Neuronal stem cell (in vitro differentiated cells): ENCODE measurements at regions not wholly inside any gene's neighbourhood (a gene's known extent, or its start where the extent isn't known, plus 50 kb on each side); places are given as distances from the start of the nearest gene placed in this dataset.

ENCODE experiments used
- DNase-seq: peaks from one replicate; pipeline ENCODE4 v3.0.0-alpha.2; 2013; ENCODE audit warnings: low spot score
- H2AFZ ChIP-seq: one replicate; pipeline ENCODE4 v1.6.1; 2013; ENCODE audit warnings: mild to moderate bottlenecking, low read length, inconsistent platforms
- H2AK5ac ChIP-seq: 2 replicates; pipeline ENCODE4 v1.6.1; 2013; ENCODE audit warnings: low read depth, mild to moderate bottlenecking, inconsistent platforms, low read length, moderate library complexity, mixed read lengths
- H2BK120ac ChIP-seq: 2 replicates; pipeline ENCODE4 v1.6.1; 2013; ENCODE audit warnings: low read depth, mild to moderate bottlenecking, inconsistent platforms, low read length, moderate library complexity, mixed read lengths
- H2BK12ac ChIP-seq: one replicate; pipeline ENCODE4 v1.6.1; 2013; ENCODE audit warnings: low read length, inconsistent platforms
- H2BK15ac ChIP-seq: 2 replicates; pipeline ENCODE4 v1.6.1; 2013; ENCODE audit warnings: mild to moderate bottlenecking, low read length, inconsistent platforms, mixed read lengths
- H2BK5ac ChIP-seq: one replicate; pipeline ENCODE4 v1.6.1; 2013; ENCODE audit warnings: inconsistent platforms, mild to moderate bottlenecking, low read length, moderate library complexity
- H3K14ac ChIP-seq: one replicate; pipeline ENCODE4 v1.6.1; 2013; ENCODE audit warnings: low read length, inconsistent platforms
- H3K18ac ChIP-seq: 2 replicates; pipeline ENCODE4 v1.6.1; 2013; ENCODE audit warnings: low read length, inconsistent platforms
- H3K23ac ChIP-seq: 2 replicates; pipeline ENCODE4 v1.6.1; 2013; ENCODE audit warnings: low read depth, mild to moderate bottlenecking, mixed read lengths, low read length, inconsistent platforms; ENCODE audit not compliant: poor library complexity
- H3K27ac ChIP-seq: replicated peaks from 3 replicates; pipeline ENCODE4 v1.5.1; 2013; ENCODE audit warnings: low read length, inconsistent platforms
- H3K27me3 ChIP-seq, 3 experiments: 2 replicates each; pipeline ENCODE4 v1.6.1; 2013; ENCODE audit warnings: low read length in 3 of 3, mild to moderate bottlenecking in 2 of 3, inconsistent platforms in 1 of 3, low read depth in 1 of 3, mixed read lengths in 1 of 3, moderate library complexity in 1 of 3; ENCODE audit not compliant: control insufficient read depth in 3 of 3, insufficient read depth in 3 of 3
- H3K36me3 ChIP-seq, 2 donors: replicated peaks in 1 of 2; 2 replicates each; pipeline ENCODE4 v1.6.1; 2013; ENCODE audit warnings: low read length in 2 of 2; ENCODE audit not compliant: control insufficient read depth in 2 of 2, insufficient read depth in 2 of 2
- H3K4ac ChIP-seq: 2 replicates; pipeline ENCODE4 v1.6.1; 2013; ENCODE audit warnings: inconsistent platforms, mild to moderate bottlenecking, low read length, moderate library complexity
- H3K4me1 ChIP-seq, 2 donors: 1 replicate in 1 of 2; 2 replicates in 1 of 2; pipeline ENCODE4 v1.6.1; 2013; ENCODE audit warnings: low read length in 2 of 2, low read depth in 1 of 2; ENCODE audit not compliant: control insufficient read depth in 2 of 2, insufficient read depth in 1 of 2
- H3K4me2 ChIP-seq: one replicate; pipeline ENCODE4 v1.6.1; 2013; ENCODE audit warnings: mild to moderate bottlenecking, low read length, inconsistent platforms; ENCODE audit not compliant: insufficient read depth, poor library complexity, severe bottlenecking
- H3K4me3 ChIP-seq, 2 donors: 2 replicates each; pipeline ENCODE4 v1.5.1; 2013; ENCODE audit warnings: low read length in 2 of 2, mild to moderate bottlenecking in 2 of 2, inconsistent platforms in 1 of 2, moderate library complexity in 1 of 2
- H3K79me1 ChIP-seq: one replicate; pipeline ENCODE4 v1.6.1; 2013; ENCODE audit warnings: low read depth, mild to moderate bottlenecking, inconsistent platforms, low read length, moderate library complexity
- H3K9ac ChIP-seq: one replicate; pipeline ENCODE4 v1.6.1; 2013; ENCODE audit warnings: mild to moderate bottlenecking, low read depth, low read length, inconsistent platforms; ENCODE audit not compliant: poor library complexity
- H3K9me3 ChIP-seq, 2 donors: replicated peaks in 1 of 2; 2 replicates each; pipeline versions ENCODE3 to v1.6.1; 2013; ENCODE audit warnings: low read length in 2 of 2, mild to moderate bottlenecking in 2 of 2, inconsistent platforms in 1 of 2, low read depth in 1 of 2, mixed read lengths in 1 of 2, moderate library complexity in 1 of 2; ENCODE audit not compliant: control insufficient read depth in 2 of 2, insufficient read depth in 1 of 2
- H4K8ac ChIP-seq: one replicate; pipeline ENCODE4 v1.6.1; 2013; ENCODE audit warnings: low read depth, mild to moderate bottlenecking, inconsistent platforms, low read length, moderate library complexity
- H4K91ac ChIP-seq: one replicate; pipeline ENCODE4 v1.6.1; 2013; ENCODE audit warnings: low read length, low read depth, mild to moderate bottlenecking, inconsistent platforms; ENCODE audit not compliant: poor library complexity
- WGBS, 2 donors: extraction: QIAGEN DNeasy Blood & Tissue Kit; methylation state at CpG; one replicate each; pipeline ENCODE4 v1.1.7; 2013; ENCODE audit warnings: missing lambda C conversion rate in 2 of 2, mixed read lengths in 1 of 2; ENCODE audit not compliant: insufficient read length in 2 of 2, insufficient replicate concordance in 1 of 2; ENCODE audit errors: extremely low coverage in 2 of 2; 5-methylcytosine and 5-hydroxymethylcytosine counted together

- Histone ChIP-seq H3K4me2 (no peak overlapping the region), H3K9me3 (no peaks in the 10 kb centered on the region), H4K8ac (no peak overlapping the region), H3K4me1 (no peaks in the 10 kb centered on the region), H3K79me1 (no peaks in the 10 kb centered on the region), H4K91ac (no peak overlapping the region), H3K27ac (no peak overlapping the region), H2BK120ac (no peak overlapping the region), H3K14ac (no peak overlapping the region), H2AFZ (no peak overlapping the region), H3K9ac (no peak overlapping the region), H2BK15ac (no peak overlapping the region), H2BK12ac (no peak overlapping the region), H3K23ac (no peak overlapping the region), H2BK5ac (no peak overlapping the region), H3K27me3 (no peaks in the 10 kb centered on the region), H3K36me3 (no peaks in the 10 kb centered on the region), H3K4me3 (no peak overlapping the region), H3K18ac (no peak overlapping the region), H2AK5ac (no peak overlapping the region), H3K4ac (no peak overlapping the region)
- DNase-seq, result no peak
- WGBS, 2 donors, result no CpG with 5 or more reads among the region's 4 CpGs
Measured at GRCh38 chr20:12435268-12435667, 517.6 kb downstream of the BTBD3 start.

- H3K27ac ChIP-seq, result no peak overlapping the region
- H3K4me2 ChIP-seq, result no peak overlapping the region
- H3K23ac ChIP-seq, result no peak overlapping the region
- H3K14ac ChIP-seq, result no peak overlapping the region
- H3K18ac ChIP-seq, result no peak overlapping the region
- no peak overlapping the region for H3K9ac ChIP-seq
- DNase-seq, result no peak
- H2BK5ac ChIP-seq, result no peak overlapping the region
- no peak overlapping the region for H3K4ac ChIP-seq
- H3K4me3 ChIP-seq, result no peak overlapping the region
- no peaks in the 10 kb centered on the region for H3K79me1 ChIP-seq
- no CpG with 5 or more reads among the region's 1 CpG for WGBS, 2 donors
- H3K9me3 ChIP-seq, result no peaks in the 10 kb centered on the region
- no peaks in the 10 kb centered on the region for H3K27me3 ChIP-seq
- no peak overlapping the region for H4K8ac ChIP-seq
- no peak overlapping the region for H2AFZ ChIP-seq
- H2BK120ac ChIP-seq, result no peak overlapping the region
- no peak overlapping the region for H2AK5ac ChIP-seq
- no peaks in the 10 kb centered on the region for H3K36me3 ChIP-seq
- no peak overlapping the region for H2BK12ac ChIP-seq
- H4K91ac ChIP-seq, result no peak overlapping the region
- H2BK15ac ChIP-seq, result no peak overlapping the region
- H3K4me1 ChIP-seq, result no peaks in the 10 kb centered on the region
Measured at GRCh38 chr20:12453711-12454110, 536.0 kb downstream of the BTBD3 start.

- Histone ChIP-seq H3K27me3 (no peaks in the 10 kb centered on the region), H2AK5ac (no peak overlapping the region), H4K91ac (no peak overlapping the region), H3K23ac (no peak overlapping the region), H4K8ac (no peak overlapping the region), H2BK120ac (no peak overlapping the region), H2BK12ac (no peak overlapping the region), H3K4me1 (no peaks in the 10 kb centered on the region), H2AFZ (no peak overlapping the region), H3K4me3 (no peak overlapping the region), H3K27ac (no peak overlapping the region), H2BK5ac (no peak overlapping the region), H3K14ac (no peak overlapping the region), H3K36me3 (no peaks in the 10 kb centered on the region), H3K4ac (no peak overlapping the region), H2BK15ac (no peak overlapping the region), H3K9me3 (no peaks in the 10 kb centered on the region), H3K4me2 (no peak overlapping the region), H3K18ac (no peak overlapping the region), H3K79me1 (no peaks in the 10 kb centered on the region), H3K9ac (no peak overlapping the region)
- no peak for DNase-seq
Measured at GRCh38 chr20:12455148-12455547, 537.5 kb downstream of the BTBD3 start.

GRCh38 chr20:12458241-12458640 lies 540.5 kb downstream of the BTBD3 start:
- H2BK15ac ChIP-seq, result no peak overlapping the region
- H3K23ac ChIP-seq, result no peak overlapping the region
- H3K79me1 ChIP-seq, result no peaks in the 10 kb centered on the region
- H4K8ac ChIP-seq, result no peak overlapping the region
- no peaks in the 10 kb centered on the region for H3K4me1 ChIP-seq
- no peak overlapping the region for H3K4me2 ChIP-seq
- no peak overlapping the region for H2BK5ac ChIP-seq
- no peak overlapping the region for H4K91ac ChIP-seq
- H3K27me3 ChIP-seq, result no peaks in the 10 kb centered on the region
- H2BK12ac ChIP-seq, result no peak overlapping the region
- no peak overlapping the region for H2AK5ac ChIP-seq
- no peak for DNase-seq
- H3K4ac ChIP-seq, result no peak overlapping the region
- H2AFZ ChIP-seq, result no peak overlapping the region
- no peaks in the 10 kb centered on the region for H3K36me3 ChIP-seq
- no peak overlapping the region for H3K4me3 ChIP-seq
- no peak overlapping the region for H3K14ac ChIP-seq
- H3K9ac ChIP-seq, result no peak overlapping the region
- no peak overlapping the region for H2BK120ac ChIP-seq
- H3K9me3 ChIP-seq, result no peaks in the 10 kb centered on the region
- H3K18ac ChIP-seq, result no peak overlapping the region
- H3K27ac ChIP-seq, result no peak overlapping the region
